ENCODE measurements at regions not wholly inside any gene's neighbourhood (a gene's known extent, or its start where the extent isn't known, plus 50 kb on each side); places are given as distances from the start of the nearest gene placed in this dataset.
"Not testable (repeated sequence)": the region's sequence is repeated elsewhere in the genome, so short reads cannot be mapped to it uniquely, and the experiment has no call there.

DNA sequence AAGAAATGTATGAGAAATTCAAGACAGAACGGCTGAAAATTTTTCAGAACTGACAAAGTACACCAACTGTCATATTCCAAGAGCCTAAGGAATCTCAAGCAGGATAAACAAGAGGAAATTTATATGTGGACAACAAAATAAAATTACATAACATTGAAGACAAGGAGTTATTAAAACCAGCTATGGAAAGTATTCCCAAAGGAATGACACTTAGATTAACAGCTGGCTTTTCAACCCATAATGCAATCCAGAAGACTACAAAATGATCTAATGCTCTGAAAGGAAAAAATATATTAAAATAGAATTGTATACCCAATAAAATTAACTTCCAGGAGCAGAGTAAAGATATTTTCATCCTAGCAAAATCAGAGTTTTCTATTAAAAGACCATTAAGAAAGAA is 132.2 kb upstream of the BNIP2 start:
- Mint-ChIP-seq H3K27ac (no peak overlapping the region), H3K27me3 (peaks cover 1% of the 10 kb centered on the region), H3K4me3 (no peak overlapping the region), H3K9me3 (no peaks in the 10 kb centered on the region), H3K4me1 (ENCODE audit: low read depth) (no peaks in the 10 kb centered on the region), H3K36me3 (no peaks in the 10 kb centered on the region)
- intact Hi-C loops (cut with micrococcal nuclease): no loop called here
- DNase-seq: no peak
- ChIA-PET CTCF (no interaction called here), POLR2A (no interaction called here)

DNA sequence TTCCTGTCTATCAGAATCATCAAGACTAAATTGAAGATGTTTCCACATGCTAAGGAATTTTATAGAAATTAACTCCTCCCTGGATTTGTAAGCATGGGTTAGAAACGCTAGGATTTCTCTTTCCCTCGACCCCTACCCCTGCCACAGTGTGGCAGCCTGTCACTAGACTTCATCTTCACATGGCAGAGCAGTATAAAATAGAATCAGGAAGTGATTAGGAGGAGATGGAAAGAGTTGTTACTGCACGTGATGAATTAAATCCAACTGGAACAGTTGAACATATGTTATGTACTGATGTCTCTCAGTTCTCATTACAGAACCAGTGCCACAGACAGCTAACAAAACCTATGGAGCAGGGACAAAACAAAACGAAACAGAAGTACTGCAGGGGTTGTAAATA is 130.0 kb upstream of the BNIP2 start:
- no peak overlapping the region for H3K4me3 Mint-ChIP-seq
- H3K4me1 Mint-ChIP-seq (ENCODE audit: low read depth): peaks cover 12% of the 10 kb centered on the region
- H3K36me3 Mint-ChIP-seq: no peaks in the 10 kb centered on the region
- intact Hi-C loops (cut with micrococcal nuclease): loop anchor here (10.0 kb wide), 1 partner anchor 64 kb away; no protein-coding TSS in a partner anchor
- ChIA-PET POLR2A (no interaction called here), CTCF (no interaction called here)
- peaks cover 1% of the 10 kb centered on the region for H3K27me3 Mint-ChIP-seq
- H3K9me3 Mint-ChIP-seq: no peaks in the 10 kb centered on the region
- H3K27ac Mint-ChIP-seq: no peak overlapping the region
- DNase-seq: no peak

DNA sequence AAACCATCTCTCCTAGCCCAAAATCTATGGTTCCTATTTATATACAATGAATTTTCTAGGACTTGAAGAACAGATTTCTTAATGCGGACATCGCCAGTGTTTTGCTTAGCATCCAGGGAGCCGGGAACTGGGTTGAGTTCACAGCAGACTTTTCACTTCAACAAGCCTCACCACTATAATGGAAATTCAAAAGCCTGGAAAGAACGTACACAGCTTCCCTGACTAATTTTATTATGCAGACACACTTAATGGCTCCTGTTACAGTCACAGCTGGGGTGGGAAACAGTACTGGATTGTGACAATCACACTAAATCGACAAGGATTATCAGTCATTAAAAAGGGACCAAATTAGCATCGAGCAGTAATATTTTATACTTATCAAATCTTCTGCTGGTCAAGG is 129.2 kb upstream of the BNIP2 start:
- peaks cover 1% of the 10 kb centered on the region for H3K27me3 Mint-ChIP-seq
- intact Hi-C loops (cut with micrococcal nuclease): loop anchor here (10.0 kb wide), 1 partner anchor 64 kb away; no protein-coding TSS in a partner anchor
- H3K9me3 Mint-ChIP-seq: no peaks in the 10 kb centered on the region
- H3K4me3 Mint-ChIP-seq: no peak overlapping the region
- H3K36me3 Mint-ChIP-seq: no peaks in the 10 kb centered on the region
- ChIA-PET POLR2A (no interaction called here), CTCF (no interaction called here)
- H3K4me1 Mint-ChIP-seq (ENCODE audit: low read depth): peaks cover 18% of the 10 kb centered on the region
- no peak overlapping the region for H3K27ac Mint-ChIP-seq
- DNase-seq: no peak

DNA sequence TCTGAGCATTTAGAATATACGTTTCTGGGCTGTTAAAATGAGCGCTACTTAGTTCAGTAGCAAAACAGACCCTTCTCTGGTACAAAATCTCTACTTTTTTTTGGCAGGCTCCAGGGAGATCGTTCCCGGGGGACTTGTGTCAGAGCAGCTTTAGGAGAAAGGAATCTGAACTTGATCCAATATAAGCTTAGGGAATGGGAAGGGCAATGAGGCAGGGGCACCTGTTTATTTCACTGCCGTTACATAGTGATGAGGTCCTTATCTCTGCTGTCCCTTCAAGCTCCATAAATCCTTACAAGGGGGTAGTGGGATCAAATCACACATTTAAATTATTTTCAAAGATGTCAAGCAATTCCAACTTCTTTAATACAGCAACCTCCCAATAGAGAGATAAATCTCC is 128.7 kb upstream of the BNIP2 start:
- Mint-ChIP-seq H3K9me3 (no peaks in the 10 kb centered on the region), H3K27ac (no peak overlapping the region), H3K4me3 (no peak overlapping the region), H3K4me1 (ENCODE audit: low read depth) (peaks cover 23% of the 10 kb centered on the region), H3K36me3 (no peaks in the 10 kb centered on the region), H3K27me3 (peaks cover 1% of the 10 kb centered on the region)
- POLR2A ChIA-PET: no interaction called here
- intact Hi-C loops (cut with micrococcal nuclease): loop anchor here (10.0 kb wide), 1 partner anchor 63 kb away; no protein-coding TSS in a partner anchor
- CTCF ChIA-PET: no interaction called here
- no peak for DNase-seq

DNA sequence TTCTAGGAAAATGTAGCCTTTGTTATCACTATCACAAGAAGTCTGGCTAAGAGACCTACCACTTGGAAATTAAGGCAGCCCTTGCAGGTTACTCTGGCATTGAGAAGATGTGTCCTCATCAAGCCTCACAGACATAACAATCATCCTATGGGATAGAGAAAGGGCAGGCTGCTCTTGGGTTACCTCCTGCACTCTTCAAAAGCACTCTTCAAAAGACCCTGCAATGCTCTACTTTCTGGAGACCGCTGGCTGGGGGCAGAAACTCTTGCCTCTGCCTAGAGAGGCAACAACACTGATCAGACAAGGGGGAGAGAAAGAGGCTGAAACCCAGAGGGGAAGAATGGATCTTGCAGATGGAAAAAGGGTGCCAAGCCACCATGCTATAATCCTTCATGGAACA is 127.9 kb upstream of the BNIP2 start:
- POLR2A ChIA-PET: no interaction called here
- CTCF ChIA-PET: no interaction called here
- DNase-seq: no peak
- intact Hi-C loops (cut with micrococcal nuclease): loop anchor here (10.0 kb wide), 1 partner anchor 62 kb away; no protein-coding TSS in a partner anchor
- peaks cover 23% of the 10 kb centered on the region for H3K4me1 Mint-ChIP-seq (ENCODE audit: low read depth)
- no peak overlapping the region for H3K4me3 Mint-ChIP-seq
- peaks cover 1% of the 10 kb centered on the region for H3K27me3 Mint-ChIP-seq
- H3K27ac Mint-ChIP-seq: no peak overlapping the region
- no peaks in the 10 kb centered on the region for H3K9me3 Mint-ChIP-seq
- no peaks in the 10 kb centered on the region for H3K36me3 Mint-ChIP-seq

DNA sequence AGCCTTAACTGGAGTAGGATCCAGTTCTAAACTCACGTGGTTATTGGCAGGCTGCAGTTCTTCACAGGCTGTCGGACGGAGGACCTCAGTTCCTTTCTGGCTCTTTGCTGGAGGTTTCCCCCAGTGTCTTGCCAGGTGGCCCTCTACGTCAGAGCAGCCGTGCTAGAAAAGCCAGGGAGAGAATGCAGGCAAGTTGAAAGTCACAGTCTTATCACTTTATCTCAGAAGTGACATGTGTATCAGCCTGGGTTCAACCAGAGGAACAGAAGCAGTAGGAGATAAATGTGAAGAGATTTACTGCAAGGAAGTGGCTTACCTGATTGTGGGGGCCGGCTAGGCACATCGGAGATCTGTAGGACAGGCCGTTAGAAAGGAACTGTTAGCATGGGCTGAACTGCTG is 125.3 kb upstream of the BNIP2 start:
- Mint-ChIP-seq H3K27ac (no peak overlapping the region), H3K4me3 (no peak overlapping the region), H3K36me3 (no peaks in the 10 kb centered on the region), H3K4me1 (ENCODE audit: low read depth) (peaks cover 23% of the 10 kb centered on the region), H3K27me3 (peaks cover 1% of the 10 kb centered on the region), H3K9me3 (no peaks in the 10 kb centered on the region)
- intact Hi-C loops (cut with micrococcal nuclease): loop anchor here (10.0 kb wide), 1 partner anchor 60 kb away; no protein-coding TSS in a partner anchor
- ChIA-PET POLR2A (no interaction called here), CTCF (interaction anchor here (1.0 kb wide), 1 partner anchor 12 kb away, joined by 3 read pairs; no protein-coding TSS in a partner anchor)
- peak; percentile 31 for DNase-seq

DNA sequence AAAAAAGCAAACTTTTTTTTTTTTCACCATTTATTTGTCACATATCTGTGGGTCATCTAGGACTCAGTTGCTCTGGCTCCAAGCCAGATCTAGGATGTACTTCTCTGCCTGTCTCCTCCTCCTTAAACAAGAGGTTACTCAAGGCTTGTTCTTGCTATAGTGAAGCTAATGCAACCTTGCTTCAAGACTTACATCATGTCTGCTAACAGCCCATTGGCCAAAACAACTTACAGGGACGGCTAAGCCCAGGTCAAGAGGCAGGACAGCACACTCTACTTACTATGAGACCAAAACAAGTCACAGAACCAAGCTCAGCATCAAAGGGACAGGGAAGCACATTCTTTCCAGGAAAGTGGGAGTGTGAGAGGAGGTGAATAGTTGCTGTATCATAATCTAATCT is 123.8 kb upstream of the BNIP2 start:
- Mint-ChIP-seq H3K27ac (no peak overlapping the region), H3K36me3 (no peaks in the 10 kb centered on the region), H3K27me3 (peaks cover 1% of the 10 kb centered on the region), H3K9me3 (peaks cover 4% of the 10 kb centered on the region), H3K4me1 (ENCODE audit: low read depth) (peaks cover 23% of the 10 kb centered on the region), H3K4me3 (no peak overlapping the region)
- ChIA-PET POLR2A (no interaction called here), CTCF (no interaction called here)
- no peak for DNase-seq
- intact Hi-C loops (cut with micrococcal nuclease): loop anchor here (10.0 kb wide), 1 partner anchor 58 kb away; no protein-coding TSS in a partner anchor

DNA sequence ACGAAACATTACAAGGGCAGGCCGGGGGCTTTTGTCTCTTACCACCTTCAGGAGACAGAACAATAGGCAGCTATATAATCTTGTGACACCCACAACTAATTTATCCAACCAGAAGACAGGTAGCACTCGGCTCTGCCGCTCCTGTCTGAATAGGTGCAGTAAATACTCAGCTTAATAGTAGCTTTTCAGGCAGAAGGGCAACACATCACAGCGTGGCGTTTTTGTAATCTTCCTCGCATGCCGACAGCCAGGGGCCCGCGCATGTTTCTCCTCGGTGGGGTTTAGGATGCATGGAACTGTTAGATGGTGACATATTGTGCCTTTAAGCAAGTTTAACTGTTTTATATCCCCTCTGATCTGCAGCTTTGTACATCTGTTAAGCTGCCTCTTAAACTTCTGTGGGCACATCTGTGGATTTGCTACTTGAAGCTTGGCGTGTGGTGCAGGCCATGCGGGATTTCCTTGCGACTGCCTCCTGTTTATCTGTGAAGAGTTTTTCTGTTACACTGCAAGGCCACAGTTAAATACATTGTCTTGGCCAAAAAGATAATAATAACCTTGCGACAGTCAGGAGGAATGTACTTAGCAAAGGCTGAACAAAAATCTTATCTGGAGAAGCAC is 123.2 kb upstream of the BNIP2 start:
- H3K4me3 Mint-ChIP-seq: no peak overlapping the region
- H3K27ac Mint-ChIP-seq: no peak overlapping the region
- ChIA-PET POLR2A (no interaction called here), CTCF (no interaction called here)
- intact Hi-C loops (cut with micrococcal nuclease): loop anchor here (10.0 kb wide), 1 partner anchor 58 kb away; no protein-coding TSS in a partner anchor
- peaks cover 5% of the 10 kb centered on the region for H3K9me3 Mint-ChIP-seq
- DNase-seq: no peak
- H3K27me3 Mint-ChIP-seq: peaks cover 1% of the 10 kb centered on the region
- H3K4me1 Mint-ChIP-seq (ENCODE audit: low read depth): peaks cover 23% of the 10 kb centered on the region
- H3K36me3 Mint-ChIP-seq: no peaks in the 10 kb centered on the region

DNA sequence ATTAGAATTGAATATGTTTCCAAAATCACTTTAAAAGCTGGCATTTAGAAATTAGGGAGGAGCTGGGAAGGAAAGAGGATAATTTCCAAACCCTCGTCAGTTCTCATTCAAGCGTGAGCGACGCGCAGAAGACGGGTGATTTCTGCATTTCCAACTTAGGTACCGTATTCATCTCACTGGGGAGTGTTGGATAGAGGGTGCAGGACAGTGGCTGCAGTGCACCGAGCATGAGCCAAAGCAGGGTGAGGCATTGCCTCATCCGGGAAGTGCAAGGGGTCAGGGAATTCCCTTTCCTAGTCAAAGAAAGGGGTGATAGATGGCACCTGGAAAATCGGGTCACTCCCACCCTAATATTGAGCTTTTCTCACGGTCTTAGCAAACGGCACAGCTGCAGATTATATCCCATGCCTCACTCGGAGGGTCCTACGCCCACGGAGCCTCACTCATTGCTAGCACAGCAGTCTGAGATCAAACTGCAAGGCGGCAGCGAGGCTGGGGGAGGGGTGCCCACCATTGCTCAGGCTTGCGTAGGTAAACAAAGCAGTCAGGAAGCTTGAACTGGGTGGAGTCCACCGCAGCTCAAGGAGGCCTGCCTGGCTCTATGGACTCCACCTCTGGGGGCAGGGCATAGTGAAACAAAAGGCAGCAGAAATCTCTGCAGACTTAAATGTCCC is 114.3 kb upstream of the BNIP2 start:
- POLR2A ChIA-PET, H3K36me3 Mint-ChIP-seq, H3K27me3 Mint-ChIP-seq: not testable (repeated sequence)
- peaks cover 46% of the 10 kb centered on the region for H3K4me1 Mint-ChIP-seq (ENCODE audit: low read depth)
- intact Hi-C loops (cut with micrococcal nuclease): loop anchor here (5.0 kb wide), 1 partner anchor 324 kb away; no protein-coding TSS in a partner anchor
- CTCF ChIA-PET: interaction anchor here (0.7 to 1.2 kb wide), 3 partner anchors 11 to 115 kb away, joined by 3 read pairs; no protein-coding TSS in a partner anchor
- H3K4me3 Mint-ChIP-seq: peak overlapping the region; percentile 64
- DNase-seq: peak; percentile 77
- peaks cover 18% of the 10 kb centered on the region for H3K9me3 Mint-ChIP-seq
- peak overlapping the region; percentile 67 for H3K27ac Mint-ChIP-seq

DNA sequence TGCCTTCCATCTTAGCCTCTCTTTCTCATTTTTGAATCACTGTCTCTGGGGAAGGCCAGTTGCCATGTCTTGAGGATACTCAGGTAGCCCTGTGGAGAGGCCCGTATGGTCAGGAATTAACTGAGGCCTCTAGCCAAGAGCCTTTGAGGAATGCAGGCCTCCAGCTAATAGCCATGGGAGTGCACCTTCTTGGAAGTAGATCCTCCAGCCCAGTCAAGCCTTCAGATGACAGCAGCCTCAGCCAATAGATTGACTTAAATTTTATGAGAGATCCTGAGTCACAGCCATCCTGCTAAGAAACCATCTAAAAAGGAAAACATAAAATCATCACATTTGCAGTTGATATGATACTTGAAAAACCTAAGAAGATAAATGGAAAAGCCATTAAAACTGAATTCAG is 112.5 kb upstream of the BNIP2 start:
- CTCF ChIA-PET: interaction anchor here (0.8 kb wide), 1 partner anchor 368 kb away, joined by 3 read pairs; no protein-coding TSS in a partner anchor
- Mint-ChIP-seq H3K27me3 (no peaks in the 10 kb centered on the region), H3K4me1 (ENCODE audit: low read depth) (peaks cover 61% of the 10 kb centered on the region), H3K4me3 (no peak overlapping the region), H3K27ac (peak overlapping the region; percentile 34), H3K36me3 (peaks cover 8% of the 10 kb centered on the region), H3K9me3 (peaks cover 14% of the 10 kb centered on the region)
- intact Hi-C loops (cut with micrococcal nuclease): loop anchor here (5.0 kb wide), 1 partner anchor 326 kb away; no protein-coding TSS in a partner anchor
- no peak for DNase-seq
- POLR2A ChIA-PET: no interaction called here

DNA sequence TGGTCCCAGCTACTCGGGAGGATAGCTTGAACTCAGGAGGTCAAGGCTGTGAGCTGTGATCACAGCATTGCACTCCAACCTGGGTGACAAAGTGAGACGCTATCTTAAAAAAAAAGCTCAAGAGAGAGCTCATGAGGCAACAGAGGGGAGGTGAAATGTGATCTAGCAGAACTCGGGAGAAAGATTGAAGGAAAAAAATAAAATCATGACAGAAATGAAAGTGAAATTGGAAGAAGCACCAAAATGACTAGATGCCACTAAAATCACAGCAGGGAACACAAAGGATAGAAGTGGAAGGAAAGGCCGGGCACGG is 109.4 kb upstream of the BNIP2 start:
- POLR2A ChIA-PET: interaction anchor here (0.7 kb wide), 1 partner anchor 312 kb away, joined by 9 read pairs; no protein-coding TSS in a partner anchor
- CTCF ChIA-PET: no interaction called here
- Mint-ChIP-seq H3K27ac (peak overlapping the region; percentile 19), H3K36me3 (no peaks in the 10 kb centered on the region), H3K4me1 (ENCODE audit: low read depth) (peaks cover 67% of the 10 kb centered on the region), H3K4me3 (no peak overlapping the region), H3K27me3 (no peaks in the 10 kb centered on the region), H3K9me3 (no peaks in the 10 kb centered on the region)
- intact Hi-C loops (cut with micrococcal nuclease): loop anchor here (5.0 kb wide), 3 partner anchors 111 to 816 kb away; partner anchors contain the start of gene BNIP2
- DNase-seq: no peak

DNA sequence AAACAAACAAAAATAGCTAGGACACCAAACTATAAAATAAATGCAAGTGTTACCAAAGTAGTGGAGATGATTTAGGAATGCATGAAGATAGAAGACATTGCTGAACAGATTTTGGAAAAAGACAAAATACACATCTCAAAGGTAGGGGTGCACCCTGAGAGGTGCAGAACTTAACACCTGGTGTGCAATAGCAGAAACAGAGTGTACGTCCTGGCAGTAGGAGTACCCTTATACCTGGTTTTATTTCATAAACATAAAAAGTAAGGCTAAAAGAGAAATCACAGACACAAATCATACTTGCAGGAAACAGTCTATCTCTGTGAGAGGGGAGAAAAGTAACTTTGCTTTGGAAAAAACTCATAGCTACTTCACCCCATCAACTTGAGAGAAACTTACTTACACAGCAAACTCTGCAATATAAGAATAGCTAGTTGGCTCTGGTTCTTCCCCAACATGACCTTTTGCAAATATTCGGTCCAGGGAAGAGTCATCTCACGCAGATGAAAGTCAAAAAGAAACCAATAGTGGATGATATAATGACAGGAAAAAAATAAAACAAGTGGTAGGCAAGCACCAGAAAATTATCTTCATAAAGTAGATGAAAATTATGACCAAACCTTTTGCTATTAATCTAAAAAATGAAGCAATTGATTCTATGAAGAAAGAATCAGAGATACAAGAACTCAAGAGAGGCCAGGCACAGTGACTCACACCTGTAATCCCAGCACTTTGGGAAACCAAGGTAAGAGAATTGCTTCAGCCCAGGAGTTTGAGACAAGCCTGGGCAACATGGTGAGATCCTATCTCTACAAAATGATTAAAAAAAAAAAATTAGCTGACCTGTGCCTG is 108.9 kb upstream of the BNIP2 start:
- ChIA-PET CTCF (no interaction called here), POLR2A (interaction anchor here (0.7 kb wide), 1 partner anchor 313 kb away, joined by 9 read pairs; no protein-coding TSS in a partner anchor)
- intact Hi-C loops (cut with micrococcal nuclease): loop anchor here (5.0 kb wide), 3 partner anchors 111 to 816 kb away; partner anchors contain the start of gene BNIP2
- no peak for DNase-seq
- H3K4me3 Mint-ChIP-seq: peak overlapping the region; percentile 9
- H3K9me3 Mint-ChIP-seq: no peaks in the 10 kb centered on the region
- H3K4me1 Mint-ChIP-seq (ENCODE audit: low read depth): peaks cover 66% of the 10 kb centered on the region
- H3K27me3 Mint-ChIP-seq: no peaks in the 10 kb centered on the region
- H3K27ac Mint-ChIP-seq: peak overlapping the region; percentile 19
- H3K36me3 Mint-ChIP-seq: no peaks in the 10 kb centered on the region

Data from activated CD4-positive, alpha-beta memory T cell treated with anti-CD3 and anti-CD28 coated beads for 36 hours (primary cell).